ENCODE measurements at regions not wholly inside any gene's neighbourhood (a gene's known extent, or its start where the extent isn't known, plus 50 kb on each side); places are given as distances from the start of the nearest gene placed in this dataset.
"Not testable (repeated sequence)": the region's sequence is repeated elsewhere in the genome, so short reads cannot be mapped to it uniquely, and the experiment has no call there.

DNA sequence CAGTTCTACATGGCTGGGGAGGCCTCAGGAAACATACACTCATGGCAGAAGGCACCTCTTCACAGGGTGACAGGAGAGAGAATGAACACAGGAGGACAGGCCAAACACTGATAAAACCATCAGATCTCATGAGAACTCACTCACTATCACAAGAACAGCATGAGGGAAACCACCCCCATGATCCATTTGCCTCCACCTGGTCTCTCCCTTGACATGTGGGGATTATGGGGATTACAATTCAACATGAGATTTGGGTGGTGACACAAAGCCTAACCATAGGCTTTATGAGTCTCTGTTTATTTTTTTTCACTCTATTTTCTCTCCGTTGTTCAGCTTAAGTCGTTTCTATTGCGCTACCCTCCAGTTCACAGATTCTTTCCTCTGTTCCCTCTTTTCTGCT, 63.8 kb upstream of the GRK3 start:
- H3K36me3 Mint-ChIP-seq = peaks cover 27% of the 10 kb centered on the region
- H3K27ac Mint-ChIP-seq, ATAC-seq, H3K27me3 Mint-ChIP-seq, H3K4me3 Mint-ChIP-seq, H3K9me3 Mint-ChIP-seq, H3K4me1 Mint-ChIP-seq: not testable (repeated sequence)

DNA sequence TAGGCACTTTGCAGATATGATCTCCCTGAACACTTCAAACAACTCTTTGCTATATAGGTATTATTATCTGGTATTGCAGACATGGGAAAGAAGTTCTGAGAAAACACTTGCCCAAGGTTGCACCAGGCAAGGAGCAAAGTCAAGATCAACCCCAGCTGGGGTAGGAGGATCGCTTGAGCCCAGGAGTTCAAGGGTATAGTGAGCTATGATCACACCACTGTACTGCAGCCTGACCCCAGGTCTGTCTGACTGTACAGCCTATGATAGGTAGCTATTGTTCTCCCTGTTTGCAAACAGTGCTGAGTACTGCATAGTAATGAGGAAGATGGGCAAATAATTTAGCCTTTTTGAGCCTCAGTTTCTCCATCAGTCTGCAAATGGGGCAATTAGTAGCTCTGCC, 60.5 kb upstream of the GRK3 start:
- not testable (repeated sequence) for H3K9me3 Mint-ChIP-seq, H3K27me3 Mint-ChIP-seq, H3K27ac Mint-ChIP-seq, ATAC-seq, H3K4me3 Mint-ChIP-seq, H3K4me1 Mint-ChIP-seq
- peaks cover 28% of the 10 kb centered on the region for H3K36me3 Mint-ChIP-seq

DNA sequence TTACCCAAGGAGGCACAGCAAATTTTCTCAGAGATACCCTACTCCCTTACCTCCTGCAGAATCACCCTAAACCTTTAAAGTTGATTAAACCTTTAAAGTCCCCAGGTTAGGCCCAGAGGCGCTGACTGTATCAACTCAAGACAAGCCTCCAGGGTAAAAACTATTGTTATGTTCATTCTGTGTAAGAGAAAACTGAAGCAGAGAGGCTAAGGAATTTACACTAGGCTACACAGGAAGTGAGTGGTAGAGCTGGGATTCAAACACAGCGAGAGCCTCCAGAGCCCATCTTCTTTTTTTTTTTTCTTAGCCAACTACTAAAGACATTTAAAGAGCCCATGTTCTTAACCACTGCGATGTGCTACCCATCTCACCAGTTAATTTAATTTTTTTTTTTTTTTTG, 56.3 kb upstream of the GRK3 start:
- Mint-ChIP-seq H3K27ac (no peak overlapping the region), H3K27me3 (no peaks in the 10 kb centered on the region), H3K9me3 (no peaks in the 10 kb centered on the region), H3K4me1 (no peaks in the 10 kb centered on the region), H3K36me3 (peaks cover 28% of the 10 kb centered on the region), H3K4me3 (no peak overlapping the region)
- ATAC-seq = no peak

DNA sequence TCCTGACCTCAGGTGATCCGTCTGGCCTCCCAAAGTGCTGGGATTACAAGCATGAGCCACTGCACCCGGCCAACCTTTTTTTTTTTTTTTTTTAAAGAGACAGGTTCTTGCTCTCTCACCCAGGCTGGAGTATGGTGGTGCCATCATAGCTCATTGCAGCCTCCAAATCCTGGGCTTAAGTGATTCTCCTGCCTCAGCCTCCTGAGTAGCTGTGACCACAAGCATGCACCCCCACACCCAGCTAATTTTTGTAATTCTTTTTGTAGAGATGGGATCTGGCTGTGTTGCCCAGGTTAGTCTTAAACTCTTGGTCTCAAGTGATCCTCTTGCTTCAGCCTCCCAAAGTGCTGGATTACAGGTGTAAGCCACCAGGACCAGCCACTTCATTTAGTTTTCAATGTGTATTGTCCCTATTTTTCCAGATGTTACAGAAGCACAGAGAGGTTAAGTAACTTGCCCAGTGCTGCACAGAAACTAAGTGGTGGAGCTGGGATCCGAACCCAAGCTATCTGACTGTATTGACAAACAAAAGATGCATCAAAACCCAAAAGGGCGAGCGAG, 55.6 kb upstream of the GRK3 start:
- no peak overlapping the region for H3K4me3 Mint-ChIP-seq
- no peak overlapping the region for H3K27ac Mint-ChIP-seq
- no peaks in the 10 kb centered on the region for H3K27me3 Mint-ChIP-seq
- H3K9me3 Mint-ChIP-seq = no peaks in the 10 kb centered on the region
- H3K4me1 Mint-ChIP-seq = no peaks in the 10 kb centered on the region
- no peak for ATAC-seq
- peaks cover 28% of the 10 kb centered on the region for H3K36me3 Mint-ChIP-seq

DNA sequence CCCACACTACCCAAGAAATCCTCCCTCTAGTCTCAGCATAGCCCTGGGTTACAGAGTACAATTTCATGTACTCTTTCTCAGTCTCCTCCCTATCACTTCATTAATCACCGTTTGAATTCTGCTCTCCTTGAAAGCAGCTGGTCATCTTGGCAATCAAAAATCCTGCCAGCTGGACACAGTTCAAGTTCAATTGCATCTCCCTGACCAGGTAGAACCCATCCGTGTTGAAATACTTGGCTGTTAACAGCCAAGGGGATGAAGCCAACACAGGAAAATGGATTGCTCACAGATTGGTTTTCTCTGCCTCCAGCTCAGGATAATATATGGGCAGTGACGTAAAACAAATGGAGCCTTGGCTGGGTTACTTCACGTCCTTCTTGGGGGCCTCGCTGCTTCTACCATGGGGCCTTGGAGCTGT, 55.1 kb upstream of the GRK3 start:
- no peaks in the 10 kb centered on the region for H3K27me3 Mint-ChIP-seq
- H3K4me3 Mint-ChIP-seq = no peak overlapping the region
- H3K27ac Mint-ChIP-seq = no peak overlapping the region
- peaks cover 28% of the 10 kb centered on the region for H3K36me3 Mint-ChIP-seq
- H3K4me1 Mint-ChIP-seq = no peaks in the 10 kb centered on the region
- H3K9me3 Mint-ChIP-seq = no peaks in the 10 kb centered on the region
- no peak for ATAC-seq

DNA sequence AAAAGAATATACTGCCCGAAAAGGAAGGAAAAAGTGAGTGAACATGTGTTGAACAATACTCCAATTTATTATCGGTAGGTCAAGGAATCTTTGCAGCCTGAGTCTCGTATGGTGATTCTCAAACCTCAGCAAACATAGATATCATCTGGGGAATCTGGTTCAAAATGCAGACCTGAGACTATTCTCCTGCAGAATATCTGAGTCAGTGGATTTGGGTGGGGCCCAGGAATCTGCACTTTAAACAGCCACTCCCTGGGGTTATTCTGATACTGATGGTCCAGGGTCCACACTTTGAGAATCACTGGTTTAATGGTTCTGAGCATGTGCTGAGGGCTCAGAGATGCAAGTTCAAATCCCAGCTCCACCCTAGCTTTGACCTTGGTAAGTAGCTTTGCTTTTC, 53.6 kb upstream of the GRK3 start:
- no peak for ATAC-seq
- Mint-ChIP-seq H3K9me3 (no peaks in the 10 kb centered on the region), H3K4me1 (no peaks in the 10 kb centered on the region), H3K4me3 (no peak overlapping the region), H3K27ac (no peak overlapping the region), H3K36me3 (peaks cover 28% of the 10 kb centered on the region), H3K27me3 (no peaks in the 10 kb centered on the region)

DNA sequence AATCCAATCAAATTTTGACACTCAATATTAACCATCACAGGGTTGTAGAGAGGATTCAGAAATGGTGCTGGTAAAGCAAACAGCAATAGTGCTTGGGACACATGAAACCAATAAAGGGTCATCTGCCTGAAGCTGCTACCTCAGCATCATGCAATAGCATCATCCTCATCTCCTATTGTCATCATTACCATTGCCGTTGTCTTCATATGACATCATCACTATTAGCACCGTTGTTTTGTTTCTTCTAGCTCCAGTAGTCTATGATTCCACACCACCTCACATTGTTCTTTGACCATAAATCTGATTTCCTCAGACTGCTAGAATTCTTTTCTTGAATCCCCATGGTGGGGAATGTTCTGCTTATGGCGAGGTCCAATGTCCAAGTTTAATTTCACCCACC, 52.8 kb upstream of the GRK3 start:
- Mint-ChIP-seq H3K27me3 (no peaks in the 10 kb centered on the region), H3K9me3 (no peaks in the 10 kb centered on the region), H3K36me3 (peaks cover 27% of the 10 kb centered on the region), H3K27ac (no peak overlapping the region), H3K4me3 (no peak overlapping the region), H3K4me1 (no peaks in the 10 kb centered on the region)
- no peak for ATAC-seq

DNA sequence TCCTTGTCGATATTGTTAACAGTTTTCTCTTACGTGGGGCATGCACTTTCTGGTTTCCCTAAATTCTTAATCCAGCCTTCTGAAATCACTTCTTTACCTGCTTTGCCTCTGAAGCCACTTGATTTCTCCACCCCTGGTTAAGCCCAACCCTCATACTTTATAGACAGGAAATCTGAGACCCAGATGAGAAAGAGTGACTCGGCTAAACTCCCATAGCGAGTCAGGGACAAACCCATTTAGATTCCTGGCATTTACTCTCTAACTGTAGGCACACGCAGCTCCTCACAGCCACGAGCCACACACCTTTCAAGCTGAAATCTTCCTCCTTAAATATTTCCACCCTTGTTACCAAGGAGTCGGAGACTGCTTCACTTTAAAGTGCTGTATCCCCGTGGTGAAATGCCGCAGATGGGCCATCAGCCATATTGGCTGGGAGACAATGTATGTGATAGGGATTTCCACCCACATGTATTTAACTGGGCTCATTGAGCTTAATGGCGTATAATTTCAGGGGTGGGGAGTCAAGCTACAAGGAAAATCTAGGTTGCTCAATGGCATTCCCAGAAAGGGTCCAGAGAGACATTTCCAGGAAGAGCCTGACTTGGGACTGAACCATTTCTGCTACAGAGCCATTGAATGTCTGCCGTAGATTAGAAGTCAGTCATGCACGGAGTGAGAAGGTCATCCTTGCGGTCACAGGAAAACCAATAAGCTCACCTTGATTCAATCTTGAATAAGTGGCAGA, 49.9 kb upstream of the GRK3 start:
- no peak for ATAC-seq
- Mint-ChIP-seq H3K4me1 (no peaks in the 10 kb centered on the region), H3K36me3 (peaks cover 17% of the 10 kb centered on the region), H3K27me3 (no peaks in the 10 kb centered on the region), H3K4me3 (no peak overlapping the region), H3K9me3 (no peaks in the 10 kb centered on the region), H3K27ac (no peak overlapping the region)
